ENCODE measurements at regions not wholly inside any gene's neighbourhood (a gene's known extent, or its start where the extent isn't known, plus 50 kb on each side); places are given as distances from the start of the nearest gene placed in this dataset.

- Mint-ChIP-seq H3K4me1 (ENCODE audit: low read depth, unreplicated experiment) (no peaks in the 10 kb centered on the region), H3K4me3 (ENCODE audit: unreplicated experiment) (no peak overlapping the region), H3K9me3 (ENCODE audit: unreplicated experiment) (no peaks in the 10 kb centered on the region), H3K27ac (ENCODE audit: unreplicated experiment) (no peak overlapping the region), H3K27me3 (ENCODE audit: insufficient read depth, unreplicated experiment) (peaks cover 3% of the 10 kb centered on the region), H3K36me3 (ENCODE audit: insufficient read depth, unreplicated experiment) (no peaks in the 10 kb centered on the region)
- H3K4me3 ChIP-seq (ENCODE audit: low read depth, low read length), result no peak overlapping the region
- CTCF ChIA-PET, result no interaction called here
- TF ChIP-seq CTCF (IDR thresholded peaks at IDR 0.05; ENCODE audit: insufficient read depth in 1 of 2, low read depth in 1 of 2, low read length in 1 of 2, severe bottlenecking in 1 of 2, unreplicated experiment in 1 of 2), result no peak
- H3K36me3 ChIP-seq (ENCODE audit: control insufficient read depth, insufficient read depth, low read length), result no peaks in the 10 kb centered on the region
- POLR2A ChIA-PET, result no interaction called here
- no peak for DNase-seq
- BruUV-seq (replicated peaks), result no TSS peak
- no peaks in the 10 kb centered on the region for H3K9me3 ChIP-seq
- intact Hi-C loops (cut with micrococcal nuclease; ENCODE audit: unreplicated experiment), result no loop called here
- no peaks in the 10 kb centered on the region for H3K27me3 ChIP-seq (replicated peaks; ENCODE audit: control insufficient read depth, insufficient read depth, low read length)
- no peaks in the 10 kb centered on the region for H3K4me1 ChIP-seq
Measured at GRCh38 chr9:75609401-75609800, 281.1 kb upstream of the PCSK5 start.

GRCh38 chr9:75610246-75610645 is 280.2 kb upstream of the PCSK5 start:
- CTCF ChIA-PET, result no interaction called here
- Mint-ChIP-seq H3K27me3 (ENCODE audit: insufficient read depth, unreplicated experiment) (peaks cover 3% of the 10 kb centered on the region), H3K36me3 (ENCODE audit: insufficient read depth, unreplicated experiment) (no peaks in the 10 kb centered on the region), H3K4me1 (ENCODE audit: low read depth, unreplicated experiment) (no peaks in the 10 kb centered on the region), H3K27ac (ENCODE audit: unreplicated experiment) (no peak overlapping the region), H3K9me3 (ENCODE audit: unreplicated experiment) (no peaks in the 10 kb centered on the region), H3K4me3 (ENCODE audit: unreplicated experiment) (no peak overlapping the region)
- no TSS peak for BruUV-seq (replicated peaks)
- POLR2A ChIA-PET, result no interaction called here
- no peaks in the 10 kb centered on the region for H3K27me3 ChIP-seq (replicated peaks; ENCODE audit: control insufficient read depth, insufficient read depth, low read length)
- no peak for DNase-seq
- no peak overlapping the region for H3K4me3 ChIP-seq (ENCODE audit: low read depth, low read length)
- no peaks in the 10 kb centered on the region for H3K36me3 ChIP-seq (ENCODE audit: control insufficient read depth, insufficient read depth, low read length)
- intact Hi-C loops (cut with micrococcal nuclease; ENCODE audit: unreplicated experiment), result no loop called here
- H3K4me1 ChIP-seq, result no peaks in the 10 kb centered on the region
- TF ChIP-seq CTCF (IDR thresholded peaks at IDR 0.05; ENCODE audit: insufficient read depth in 1 of 2, low read depth in 1 of 2, low read length in 1 of 2, severe bottlenecking in 1 of 2, unreplicated experiment in 1 of 2), result no peak
- no peaks in the 10 kb centered on the region for H3K9me3 ChIP-seq

DNA sequence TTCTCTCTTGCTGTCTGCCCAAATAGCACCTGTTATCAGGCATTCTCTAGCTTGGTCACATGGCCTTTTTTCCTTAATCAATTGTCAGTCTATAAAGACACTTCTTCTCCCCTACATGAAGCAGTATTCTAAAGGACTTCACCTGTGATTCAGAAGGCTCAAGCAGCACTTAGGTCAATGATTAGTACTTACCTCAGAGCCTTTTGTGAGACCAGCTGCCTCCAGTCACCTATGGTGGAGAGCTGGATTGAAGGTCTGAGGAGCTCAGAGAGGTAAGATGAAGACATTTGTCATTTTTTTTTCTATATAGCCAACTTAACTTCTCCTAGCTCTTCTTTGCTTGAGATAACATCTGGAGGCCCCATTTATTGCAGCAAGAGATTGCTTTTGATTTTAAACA is 278.3 kb upstream of the PCSK5 start:
- H3K9me3 Mint-ChIP-seq (ENCODE audit: unreplicated experiment), result no peaks in the 10 kb centered on the region
- no peak for TF ChIP-seq CTCF (IDR thresholded peaks at IDR 0.05; ENCODE audit: insufficient read depth in 1 of 2, low read depth in 1 of 2, low read length in 1 of 2, severe bottlenecking in 1 of 2, unreplicated experiment in 1 of 2)

More for the DNA sequence above, 278.3 kb upstream of the PCSK5 start:
- POLR2A ChIA-PET, result no interaction called here
- Mint-ChIP-seq H3K27ac (ENCODE audit: unreplicated experiment) (no peak overlapping the region), H3K36me3 (ENCODE audit: insufficient read depth, unreplicated experiment) (no peaks in the 10 kb centered on the region), H3K27me3 (ENCODE audit: insufficient read depth, unreplicated experiment) (peaks cover 3% of the 10 kb centered on the region), H3K4me3 (ENCODE audit: unreplicated experiment) (no peak overlapping the region), H3K4me1 (ENCODE audit: low read depth, unreplicated experiment) (peaks cover 4% of the 10 kb centered on the region)
- Histone ChIP-seq H3K9me3 (no peaks in the 10 kb centered on the region), H3K27me3 (replicated peaks; ENCODE audit: control insufficient read depth, insufficient read depth, low read length) (no peaks in the 10 kb centered on the region), H3K4me1 (no peaks in the 10 kb centered on the region), H3K4me3 (ENCODE audit: low read depth, low read length) (no peak overlapping the region), H3K36me3 (ENCODE audit: control insufficient read depth, insufficient read depth, low read length) (no peaks in the 10 kb centered on the region)
- no TSS peak for BruUV-seq (replicated peaks)
- intact Hi-C loops (cut with micrococcal nuclease; ENCODE audit: unreplicated experiment), result no loop called here
- DNase-seq, result no peak
- CTCF ChIA-PET, result no interaction called here
